ENCODE measurements at regions not wholly inside any gene's neighbourhood (a gene's known extent, or its start where the extent isn't known, plus 50 kb on each side); places are given as distances from the start of the nearest gene placed in this dataset.
A peak's percentile ranks its signal among the peaks of the same experiment; 100 is the strongest.

DNA sequence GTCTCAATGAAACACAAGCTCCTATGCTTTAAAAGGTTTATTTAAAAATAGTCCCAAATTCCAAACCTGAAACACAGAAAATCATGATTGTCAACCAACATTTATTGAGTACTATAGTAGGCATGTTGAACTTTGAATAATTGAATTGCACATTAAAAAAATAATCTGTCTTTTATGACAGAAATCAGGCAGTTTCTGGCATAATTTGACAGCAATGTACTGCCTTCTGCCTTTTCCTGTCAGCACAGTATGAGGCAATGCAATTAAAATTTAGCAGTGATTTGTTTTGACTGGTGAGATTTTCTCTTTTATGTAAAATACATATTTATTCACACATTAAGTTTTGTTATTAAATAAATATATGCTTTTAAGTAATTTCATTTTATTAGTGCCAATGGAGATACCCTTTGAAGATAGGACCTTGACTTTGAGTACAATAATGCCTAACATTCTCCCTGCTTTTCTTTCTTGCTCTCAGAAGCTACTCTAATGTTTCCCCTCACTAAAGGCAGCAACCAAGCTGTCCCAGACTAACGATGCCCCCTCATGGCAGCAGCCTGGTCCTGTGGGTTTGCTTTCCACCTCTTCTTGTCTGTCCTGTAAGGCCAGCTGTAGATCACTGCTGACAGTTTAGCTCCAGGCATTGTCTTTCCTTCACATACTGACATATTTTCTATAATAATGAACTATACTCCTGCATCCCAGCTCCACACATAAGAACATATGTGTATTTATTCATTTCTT is 346.7 kb downstream of the IL20RB start:
- DNase-seq (ENCODE audit: low read depth) = no peak
- no peak for TF ChIP-seq POLR2A (IDR thresholded peaks at IDR 0.05; ENCODE audit: extremely low read depth, insufficient read length)
- no peak overlapping the region for H3K4me3 ChIP-seq (ENCODE audit: low read depth, low read length)

DNA sequence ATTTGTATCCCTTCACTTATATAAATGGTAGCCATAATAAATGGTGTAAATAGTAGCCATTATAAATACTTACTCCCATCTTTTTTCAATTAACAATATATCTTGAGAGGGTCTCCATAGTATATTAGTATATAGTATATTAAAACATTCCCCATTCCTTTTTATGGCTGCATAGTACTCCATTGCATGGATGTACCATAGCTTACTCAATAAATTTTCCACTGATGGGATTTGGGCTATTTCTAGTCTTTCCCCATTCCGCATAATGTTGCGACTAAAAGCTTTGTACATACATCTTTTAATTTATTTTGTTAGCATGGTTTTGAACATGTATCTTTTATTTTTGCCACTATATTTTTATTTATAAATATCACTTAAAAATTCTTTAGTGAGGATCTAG is 366.3 kb downstream of the IL20RB start:
- H3K4me3 ChIP-seq (ENCODE audit: low read depth, low read length) = no peak overlapping the region
- TF ChIP-seq, protein P1, sequence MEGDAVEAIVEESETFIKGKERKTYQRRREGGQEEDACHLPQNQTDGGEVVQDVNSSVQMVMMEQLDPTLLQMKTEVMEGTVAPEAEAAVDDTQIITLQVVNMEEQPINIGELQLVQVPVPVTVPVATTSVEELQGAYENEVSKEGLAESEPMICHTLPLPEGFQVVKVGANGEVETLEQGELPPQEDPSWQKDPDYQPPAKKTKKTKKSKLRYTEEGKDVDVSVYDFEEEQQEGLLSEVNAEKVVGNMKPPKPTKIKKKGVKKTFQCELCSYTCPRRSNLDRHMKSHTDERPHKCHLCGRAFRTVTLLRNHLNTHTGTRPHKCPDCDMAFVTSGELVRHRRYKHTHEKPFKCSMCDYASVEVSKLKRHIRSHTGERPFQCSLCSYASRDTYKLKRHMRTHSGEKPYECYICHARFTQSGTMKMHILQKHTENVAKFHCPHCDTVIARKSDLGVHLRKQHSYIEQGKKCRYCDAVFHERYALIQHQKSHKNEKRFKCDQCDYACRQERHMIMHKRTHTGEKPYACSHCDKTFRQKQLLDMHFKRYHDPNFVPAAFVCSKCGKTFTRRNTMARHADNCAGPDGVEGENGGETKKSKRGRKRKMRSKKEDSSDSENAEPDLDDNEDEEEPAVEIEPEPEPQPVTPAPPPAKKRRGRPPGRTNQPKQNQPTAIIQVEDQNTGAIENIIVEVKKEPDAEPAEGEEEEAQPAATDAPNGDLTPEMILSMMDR (IDR thresholded peaks at IDR 0.05; ENCODE audit: low read depth, low read length) = no peak
- TF ChIP-seq, protein P2, sequence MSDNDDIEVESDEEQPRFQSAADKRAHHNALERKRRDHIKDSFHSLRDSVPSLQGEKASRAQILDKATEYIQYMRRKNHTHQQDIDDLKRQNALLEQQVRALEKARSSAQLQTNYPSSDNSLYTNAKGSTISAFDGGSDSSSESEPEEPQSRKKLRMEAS (IDR thresholded peaks at IDR 0.05; ENCODE audit: low read depth, low read length) = no peak
- no peak for TF ChIP-seq POLR2A (IDR thresholded peaks at IDR 0.05; ENCODE audit: extremely low read depth, insufficient read length)
- TF ChIP-seq MYC (IDR thresholded peaks at IDR 0.05; ENCODE audit: low read depth, low read length) = no peak

DNA sequence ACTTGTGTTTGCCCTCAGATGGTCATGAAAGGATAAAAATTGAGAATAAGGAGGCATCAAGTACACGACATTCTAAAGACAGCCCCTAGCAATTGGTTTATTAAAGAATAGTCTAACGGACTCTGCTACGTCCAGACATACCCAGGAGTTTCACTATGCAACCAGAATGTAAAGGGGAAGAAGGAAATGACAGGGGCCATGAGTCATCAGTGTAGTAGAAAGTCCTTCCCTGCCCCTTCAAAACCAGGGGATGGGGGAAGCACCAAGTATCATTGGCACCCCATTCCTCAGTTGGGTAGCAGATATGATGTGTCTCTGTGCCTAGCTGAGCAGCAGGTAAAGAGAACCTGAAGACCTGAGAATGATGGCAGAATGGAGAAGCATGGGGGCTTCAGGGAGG is 367.4 kb downstream of the IL20RB start:
- TF ChIP-seq, protein P2 (IDR thresholded peaks at IDR 0.05; ENCODE audit: low read depth, low read length) = no peak
- TF ChIP-seq POLR2A (IDR thresholded peaks at IDR 0.05; ENCODE audit: extremely low read depth, insufficient read length) (no peak), MYC (IDR thresholded peaks at IDR 0.05; ENCODE audit: low read depth, low read length) (no peak)
- TF ChIP-seq, protein P1 (IDR thresholded peaks at IDR 0.05; ENCODE audit: low read depth, low read length) = no peak
- peak; percentile 11 for DNase-seq (ENCODE audit: low read depth)
- no peak overlapping the region for H3K4me3 ChIP-seq (ENCODE audit: low read depth, low read length)

More for the DNA sequence above, 366.3 kb downstream of the IL20RB start:
- no peak for DNase-seq (ENCODE audit: low read depth)

DNA sequence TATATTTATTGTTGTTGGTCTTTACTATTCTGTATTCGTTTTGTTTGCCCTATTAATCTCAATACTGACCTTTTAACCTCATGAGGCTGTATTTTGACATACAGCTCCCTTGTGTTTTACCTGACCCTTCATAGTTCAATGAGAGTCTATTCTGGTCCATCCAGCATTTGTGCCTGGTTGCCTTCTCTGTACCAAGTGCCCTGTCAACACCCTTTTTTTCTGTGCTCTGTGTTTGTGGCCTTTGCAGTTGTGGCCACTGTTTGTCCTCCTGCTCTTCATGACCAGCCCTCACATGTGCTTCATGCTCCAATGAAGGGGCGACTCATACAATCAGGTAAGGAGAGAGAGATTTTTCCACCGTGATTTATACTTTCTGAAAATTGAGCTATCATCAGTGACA is 368.2 kb downstream of the IL20RB start:
- no peak overlapping the region for H3K4me3 ChIP-seq (ENCODE audit: low read depth, low read length)
- no peak for DNase-seq (ENCODE audit: low read depth)
- TF ChIP-seq, protein P1 (IDR thresholded peaks at IDR 0.05; ENCODE audit: low read depth, low read length) = no peak
- TF ChIP-seq POLR2A (IDR thresholded peaks at IDR 0.05; ENCODE audit: extremely low read depth, insufficient read length) (no peak), MYC (IDR thresholded peaks at IDR 0.05; ENCODE audit: low read depth, low read length) (no peak)
- TF ChIP-seq, protein P2 (IDR thresholded peaks at IDR 0.05; ENCODE audit: low read depth, low read length) = no peak

DNA sequence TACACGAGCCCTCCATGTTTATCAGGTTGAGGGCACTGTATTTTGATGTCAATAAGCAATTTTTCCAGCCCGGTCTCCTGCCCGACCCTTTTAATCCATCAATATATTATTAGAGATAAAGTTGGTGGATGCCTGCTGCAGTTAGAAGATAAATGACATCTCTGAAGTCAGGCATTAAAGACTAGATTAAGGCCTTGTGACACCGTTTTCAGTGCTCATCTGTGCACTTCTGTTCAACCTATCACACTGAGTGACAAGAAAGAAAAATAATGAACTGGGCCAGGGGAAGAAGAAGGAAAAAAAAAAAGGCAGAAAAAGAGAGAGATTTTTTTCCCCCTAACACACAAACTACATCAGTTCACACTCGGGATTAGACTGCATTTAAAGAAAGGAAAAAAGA is 371.8 kb downstream of the IL20RB start:
- DNase-seq (ENCODE audit: low read depth) = no peak
- TF ChIP-seq MYC (IDR thresholded peaks at IDR 0.05; ENCODE audit: low read depth, low read length) = no peak
- no peak for TF ChIP-seq POLR2A (IDR thresholded peaks at IDR 0.05; ENCODE audit: extremely low read depth, insufficient read length)
- TF ChIP-seq, protein P2 (IDR thresholded peaks at IDR 0.05; ENCODE audit: low read depth, low read length) = no peak
- TF ChIP-seq, protein P1 (IDR thresholded peaks at IDR 0.05; ENCODE audit: low read depth, low read length) = no peak

DNA sequence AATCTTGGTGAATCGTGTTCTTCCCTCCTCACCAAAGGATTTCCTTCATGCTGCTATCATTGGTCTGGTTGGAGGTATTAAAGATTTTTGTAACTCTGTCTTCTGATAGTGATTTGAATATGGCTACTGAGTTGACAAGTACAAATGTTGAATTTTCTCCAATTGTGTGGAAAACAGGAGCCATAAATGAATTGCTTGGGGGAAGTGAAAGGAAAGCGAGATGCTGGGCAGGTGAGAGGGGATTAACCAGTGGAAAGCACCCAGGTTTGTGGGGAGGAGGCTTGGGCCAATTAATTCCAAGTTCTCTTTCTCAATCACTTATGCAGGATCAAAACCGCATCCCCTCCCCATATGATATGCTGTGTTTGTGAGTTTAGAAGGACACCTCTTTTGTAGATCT is 372.5 kb downstream of the IL20RB start:
- no peak for DNase-seq (ENCODE audit: low read depth)
- TF ChIP-seq MYC (IDR thresholded peaks at IDR 0.05; ENCODE audit: low read depth, low read length) = no peak
- no peak for TF ChIP-seq POLR2A (IDR thresholded peaks at IDR 0.05; ENCODE audit: extremely low read depth, insufficient read length)
- TF ChIP-seq, protein P2 (IDR thresholded peaks at IDR 0.05; ENCODE audit: low read depth, low read length) = no peak
- TF ChIP-seq, protein P1 (IDR thresholded peaks at IDR 0.05; ENCODE audit: low read depth, low read length) = no peak
- no peak overlapping the region for H3K4me3 ChIP-seq (ENCODE audit: low read depth, low read length)

More for the DNA sequence above, 371.8 kb downstream of the IL20RB start:
- no peak overlapping the region for H3K4me3 ChIP-seq (ENCODE audit: low read depth, low read length)
